Occipital lobe (tissue), 1 donor: ENCODE measurements at regions not wholly inside any gene's neighbourhood (a gene's known extent, or its start where the extent isn't known, plus 50 kb on each side); places are given as distances from the start of the nearest gene placed in this dataset.

Experiments
- DNase-seq: peaks from one replicate; lab custom pipeline; 2025; lab: John Stamatoyannopoulos, UW

GRCh38 chr14:27085500-27085899 is 487.7 kb upstream of the NOVA1 start:
- no peak for DNase-seq

- DNase-seq, result no peak
Observed at GRCh38 chr14:27090716-27091115, 492.9 kb upstream of the NOVA1 start.

GRCh38 chr14:27091973-27092372 is 494.1 kb upstream of the NOVA1 start:
- DNase-seq, result no peak

DNA sequence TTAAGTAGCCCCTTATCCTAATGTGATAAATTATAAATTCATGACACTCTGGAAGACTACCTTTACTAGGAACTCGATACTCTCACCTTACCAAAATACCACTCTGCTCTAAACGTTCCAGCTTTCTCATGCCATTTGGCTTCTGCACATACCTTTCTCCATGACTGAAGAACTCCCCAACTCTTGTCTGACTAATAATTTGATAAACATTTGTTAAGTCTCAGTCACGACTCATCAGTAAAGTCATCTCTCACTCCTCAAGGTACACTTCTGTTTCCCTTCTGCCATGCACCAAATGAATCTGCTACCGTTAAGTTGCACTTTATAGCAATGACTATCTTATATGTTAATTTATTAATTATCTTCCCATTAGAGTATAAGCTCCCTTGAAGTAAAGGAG is 498.3 kb upstream of the NOVA1 start:
- DNase-seq, result no peak

GRCh38 chr14:27098451-27098850 is 500.6 kb upstream of the NOVA1 start:
- no peak for DNase-seq

- no peak for DNase-seq
Observed at GRCh38 chr14:27114180-27114579, 516.3 kb upstream of the NOVA1 start.

- no peak for DNase-seq
Observed at GRCh38 chr14:27123162-27123561, 525.3 kb upstream of the NOVA1 start.

GRCh38 chr14:27127838-27128237 is 530.0 kb upstream of the NOVA1 start:
- no peak for DNase-seq

DNA sequence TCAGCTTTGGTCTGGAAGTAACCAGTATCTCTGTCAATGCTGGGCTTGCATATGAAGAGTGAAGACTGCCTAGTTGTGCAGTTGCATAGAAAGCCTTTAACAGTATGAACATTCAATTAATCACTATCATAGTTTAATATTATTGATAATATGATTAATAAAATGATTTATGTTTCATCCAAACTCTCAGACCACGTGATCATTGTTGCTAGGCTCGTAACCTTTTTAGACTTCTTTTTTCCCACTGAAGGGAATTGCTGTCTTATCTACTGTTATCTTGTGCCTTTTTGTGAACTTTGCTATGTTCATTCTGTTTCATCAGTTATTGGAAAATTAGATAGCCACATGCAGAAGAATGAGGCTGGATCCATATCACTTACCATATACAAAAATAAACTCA is 536.4 kb upstream of the NOVA1 start:
- DNase-seq, result no peak

DNA sequence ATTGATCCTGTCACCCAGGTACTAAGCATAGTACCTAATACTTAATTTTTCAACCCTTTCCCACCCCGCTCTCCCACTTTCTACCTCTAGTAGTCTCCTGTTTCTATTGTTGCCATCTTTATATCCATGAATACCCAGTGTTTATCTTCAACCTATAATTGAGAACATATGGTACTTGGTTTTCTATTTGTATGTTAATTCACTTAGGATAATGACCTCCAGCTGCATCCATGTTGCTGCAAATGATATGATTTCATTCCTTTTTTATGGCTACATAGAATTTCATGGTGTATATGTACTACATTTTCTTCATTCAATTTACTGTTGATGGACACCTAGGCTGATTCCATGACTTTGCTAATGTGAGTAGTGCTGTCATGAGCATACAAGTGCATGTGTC is 547.3 kb upstream of the NOVA1 start:
- no peak for DNase-seq

GRCh38 chr14:27148143-27148542 is 550.3 kb upstream of the NOVA1 start:
- no peak for DNase-seq

- no peak for DNase-seq
Observed at GRCh38 chr14:27164139-27164538, 566.3 kb upstream of the NOVA1 start.

GRCh38 chr14:27175489-27175888 is 577.7 kb upstream of the NOVA1 start:
- no peak for DNase-seq

- no peak for DNase-seq
Observed at GRCh38 chr14:27181333-27181732, 583.5 kb upstream of the NOVA1 start.

- no peak for DNase-seq
Observed at GRCh38 chr14:27184427-27184826, 586.6 kb upstream of the NOVA1 start.

- DNase-seq, result no peak
Observed at GRCh38 chr14:27186048-27186447, 588.2 kb upstream of the NOVA1 start.

DNA sequence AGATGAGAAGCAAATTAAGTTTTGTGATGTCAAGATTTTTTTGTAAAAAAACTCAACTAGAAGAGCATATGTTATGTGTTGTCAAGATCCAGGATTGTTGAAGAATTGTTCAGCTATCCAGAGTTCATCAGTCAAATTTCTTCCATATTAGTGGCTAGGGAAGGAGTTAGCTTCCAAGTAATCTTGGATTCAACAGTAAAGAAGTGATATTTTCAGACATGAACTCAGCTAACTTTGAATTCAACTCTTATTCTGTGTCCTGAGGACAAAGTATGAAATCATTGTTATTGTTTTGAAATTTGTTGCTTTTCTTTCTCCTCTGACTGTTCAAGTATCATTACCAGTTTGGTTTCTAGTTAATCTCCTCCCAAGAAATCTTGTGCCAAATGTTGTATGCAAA is 589.3 kb upstream of the NOVA1 start:
- DNase-seq, result no peak

DNA sequence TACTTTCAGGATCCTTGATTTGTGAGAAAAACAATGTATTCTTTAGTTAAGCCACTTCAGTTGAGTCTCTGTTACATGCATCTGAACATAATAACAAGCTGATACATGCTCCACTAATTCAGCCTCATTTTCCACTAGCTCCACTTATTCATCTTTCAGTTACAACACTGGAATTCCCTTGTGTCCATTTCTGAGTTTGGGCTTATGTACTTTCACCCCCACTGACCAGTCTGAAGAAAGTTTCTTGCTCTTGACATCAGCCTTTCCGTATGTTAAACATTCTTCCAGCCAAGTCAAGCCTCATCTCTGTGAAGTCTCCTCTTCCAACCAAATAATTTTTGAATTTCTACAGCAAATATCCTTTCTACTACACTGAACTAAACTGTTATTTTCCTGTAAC is 592.5 kb upstream of the NOVA1 start:
- no peak for DNase-seq

GRCh38 chr14:27199272-27199671 is 601.4 kb upstream of the NOVA1 start:
- DNase-seq, result no peak

DNA sequence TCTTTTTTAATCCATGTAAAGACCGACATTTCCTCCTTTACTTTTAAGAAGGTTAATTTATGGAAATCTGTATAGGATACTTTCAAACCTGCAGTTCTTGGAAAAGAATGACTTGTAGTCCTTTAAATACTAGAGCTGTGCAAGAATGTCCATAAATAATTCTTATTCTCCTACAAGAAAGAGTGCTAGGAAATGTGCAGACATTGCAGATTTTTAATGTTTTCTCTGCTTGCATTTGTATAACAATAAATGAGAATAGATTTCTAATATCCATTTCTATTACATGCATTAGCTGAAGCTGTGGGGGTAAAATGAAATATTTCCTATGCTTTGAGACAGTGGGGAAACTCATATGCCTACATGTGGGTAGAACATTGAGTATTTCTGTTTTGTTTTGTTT is 607.2 kb upstream of the NOVA1 start:
- DNase-seq, result no peak

DNA sequence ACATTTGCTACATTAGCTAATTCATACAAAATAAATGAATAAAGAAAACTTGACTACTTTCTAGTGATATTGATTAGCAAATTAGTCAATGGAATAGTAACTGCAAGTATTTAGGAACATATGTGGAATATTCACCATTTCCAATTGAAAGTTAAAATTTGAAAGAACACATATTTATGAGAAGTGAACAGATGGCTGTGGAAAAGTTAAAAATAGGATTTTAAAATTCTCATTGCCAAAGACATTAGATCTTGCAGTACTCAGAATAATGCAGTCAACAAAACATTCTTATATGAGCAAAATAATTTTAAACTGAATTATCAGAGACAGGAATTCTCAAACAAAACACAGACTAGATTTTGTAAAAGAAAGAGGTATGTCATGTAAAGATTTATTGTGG is 613.9 kb upstream of the NOVA1 start:
- no peak for DNase-seq

- DNase-seq, result no peak
Observed at GRCh38 chr14:27222671-27223070, 624.8 kb upstream of the NOVA1 start.

- no peak for DNase-seq
Observed at GRCh38 chr14:27223906-27224305, 626.1 kb upstream of the NOVA1 start.

DNA sequence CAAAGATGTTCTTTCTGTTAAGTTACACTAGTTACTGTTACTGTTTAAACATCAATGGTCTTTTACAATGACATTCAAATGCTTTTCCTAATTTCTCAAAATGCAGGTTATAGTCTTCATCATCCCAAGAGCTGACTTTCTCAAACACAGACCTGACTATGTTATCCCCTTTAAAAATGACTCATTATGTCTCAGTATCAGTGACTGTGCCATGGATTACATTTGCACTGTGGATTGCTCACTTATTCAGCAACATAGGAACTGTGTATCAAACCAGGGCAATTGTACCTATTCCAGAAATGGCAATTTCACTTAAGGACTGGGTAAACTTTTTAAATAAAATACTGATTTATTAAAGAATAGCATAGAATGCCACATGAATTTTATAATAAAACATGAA is 630.2 kb upstream of the NOVA1 start:
- no peak for DNase-seq

- no peak for DNase-seq
Observed at GRCh38 chr14:27234331-27234730, 636.5 kb upstream of the NOVA1 start.
